Suprapubic skin (tissue), 4 donors: ENCODE measurements at regions not wholly inside any gene's neighbourhood (a gene's known extent, or its start where the extent isn't known, plus 50 kb on each side); places are given as distances from the start of the nearest gene placed in this dataset.

Experiments
- DNase-seq, 2 donors: peaks; one replicate each; pipeline ENCODE4 v3.0.0-alpha.2; 2019; ENCODE audit warnings: low spot score in 2 of 2
- H3K27ac ChIP-seq: fragments of 200-600 bp; sonication (generic); one replicate; pipeline ENCODE4 v1.5.1; 2019
- H3K27me3 ChIP-seq: fragments of 200-600 bp; sonication (generic); one replicate; pipeline ENCODE4 v1.5.1; 2019
- H3K36me3 ChIP-seq: fragments of 200-600 bp; sonication (generic); one replicate; pipeline ENCODE4 v1.5.1; 2019
- H3K4me1 ChIP-seq: fragments of 200-600 bp; sonication (generic); one replicate; pipeline ENCODE4 v1.5.1; 2019
- H3K4me3 ChIP-seq: fragments of 200-600 bp; sonication (generic); one replicate; pipeline ENCODE4 v1.5.1; 2019; ENCODE audit warnings: mild to moderate bottlenecking
- H3K9me3 ChIP-seq: fragments of 200-600 bp; sonication (generic); one replicate; pipeline ENCODE4 v1.5.1; 2019
- EP300 ChIP-seq: sonication (generic); formaldehyde crosslinking; IDR thresholded peaks from one replicate; pipeline ENCODE4 v1.6.1; 2017; ENCODE audit warnings: antibody characterized with exemption
- POLR2A ChIP-seq, 2 donors: fragments of 450-650 bp; IDR thresholded peaks; one replicate each; pipeline ENCODE4 v1.6.1; 2017; ENCODE audit warnings: antibody characterized with exemption in 2 of 2, mild to moderate bottlenecking in 2 of 2, moderate library complexity in 2 of 2
- POLR2AphosphoS5 ChIP-seq, 3 donors: sonication (generic); formaldehyde crosslinking; IDR thresholded peaks; one replicate each; pipeline ENCODE4 v1.6.1; 2017; ENCODE audit warnings: antibody characterized with exemption in 3 of 3
- WGBS: methylation state at CpG from one replicate; pipeline ENCODE4 v1.1.5; 2018; 5-methylcytosine and 5-hydroxymethylcytosine counted together
- TF ChIP-seq, protein P1 (sequence below), 2 donors: fragments of 200-600 bp in 1 of 2; fragments of 450-650 bp in 1 of 2; sonication (generic) in 1 of 2; IDR thresholded peaks; one replicate each; pipeline ENCODE4 v1.5.1; 2016 to 2019; ENCODE audit warnings: antibody characterized with exemption in 2 of 2, mild to moderate bottlenecking in 1 of 2, moderate library complexity in 1 of 2

DNA sequence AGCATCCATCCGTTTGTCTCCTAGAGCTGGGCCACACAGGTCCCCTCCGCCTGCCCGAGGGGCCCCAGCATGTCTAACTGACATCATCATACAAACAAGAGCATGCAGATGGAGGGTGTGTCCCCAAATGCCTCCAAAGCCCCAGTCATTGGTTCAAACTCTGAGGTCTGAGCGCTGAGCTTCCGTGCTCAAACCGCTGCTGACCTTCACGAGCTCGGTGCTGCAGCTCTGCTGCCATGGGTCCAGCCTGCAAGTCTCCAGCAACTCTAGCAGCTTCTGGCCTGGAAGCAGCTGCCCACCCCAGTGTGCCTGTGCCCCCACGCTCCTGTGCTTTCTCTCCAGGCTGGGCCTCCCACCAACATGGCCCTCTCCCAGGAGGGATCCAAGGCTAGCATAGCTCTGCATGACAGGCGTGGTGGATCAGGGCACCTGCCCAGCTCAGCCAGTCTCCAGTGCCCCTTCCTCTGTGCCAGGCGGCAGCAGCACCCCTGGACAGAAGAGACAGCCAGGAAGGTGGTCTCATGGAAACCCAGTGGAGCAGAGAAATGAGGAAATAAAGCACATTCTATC is 131.6 kb upstream of the PMEPA1 start:
- TF ChIP-seq, protein P1, sequence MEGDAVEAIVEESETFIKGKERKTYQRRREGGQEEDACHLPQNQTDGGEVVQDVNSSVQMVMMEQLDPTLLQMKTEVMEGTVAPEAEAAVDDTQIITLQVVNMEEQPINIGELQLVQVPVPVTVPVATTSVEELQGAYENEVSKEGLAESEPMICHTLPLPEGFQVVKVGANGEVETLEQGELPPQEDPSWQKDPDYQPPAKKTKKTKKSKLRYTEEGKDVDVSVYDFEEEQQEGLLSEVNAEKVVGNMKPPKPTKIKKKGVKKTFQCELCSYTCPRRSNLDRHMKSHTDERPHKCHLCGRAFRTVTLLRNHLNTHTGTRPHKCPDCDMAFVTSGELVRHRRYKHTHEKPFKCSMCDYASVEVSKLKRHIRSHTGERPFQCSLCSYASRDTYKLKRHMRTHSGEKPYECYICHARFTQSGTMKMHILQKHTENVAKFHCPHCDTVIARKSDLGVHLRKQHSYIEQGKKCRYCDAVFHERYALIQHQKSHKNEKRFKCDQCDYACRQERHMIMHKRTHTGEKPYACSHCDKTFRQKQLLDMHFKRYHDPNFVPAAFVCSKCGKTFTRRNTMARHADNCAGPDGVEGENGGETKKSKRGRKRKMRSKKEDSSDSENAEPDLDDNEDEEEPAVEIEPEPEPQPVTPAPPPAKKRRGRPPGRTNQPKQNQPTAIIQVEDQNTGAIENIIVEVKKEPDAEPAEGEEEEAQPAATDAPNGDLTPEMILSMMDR (IDR thresholded peaks at IDR 0.05) = no peak
- TF ChIP-seq POLR2AphosphoS5 (IDR thresholded peaks at IDR 0.05) (no peak), POLR2A (IDR thresholded peaks at IDR 0.05) (no peak), EP300 (no peak)
- Histone ChIP-seq H3K9me3 (no peaks in the 10 kb centered on the region), H3K27ac (no peak overlapping the region), H3K4me3 (no peak overlapping the region), H3K36me3 (no peaks in the 10 kb centered on the region), H3K4me1 (peaks cover 4% of the 10 kb centered on the region), H3K27me3 (no peaks in the 10 kb centered on the region)
- 90% methylated on average over 9 of the region's 11 CpGs for WGBS
- no peak for DNase-seq

DNA sequence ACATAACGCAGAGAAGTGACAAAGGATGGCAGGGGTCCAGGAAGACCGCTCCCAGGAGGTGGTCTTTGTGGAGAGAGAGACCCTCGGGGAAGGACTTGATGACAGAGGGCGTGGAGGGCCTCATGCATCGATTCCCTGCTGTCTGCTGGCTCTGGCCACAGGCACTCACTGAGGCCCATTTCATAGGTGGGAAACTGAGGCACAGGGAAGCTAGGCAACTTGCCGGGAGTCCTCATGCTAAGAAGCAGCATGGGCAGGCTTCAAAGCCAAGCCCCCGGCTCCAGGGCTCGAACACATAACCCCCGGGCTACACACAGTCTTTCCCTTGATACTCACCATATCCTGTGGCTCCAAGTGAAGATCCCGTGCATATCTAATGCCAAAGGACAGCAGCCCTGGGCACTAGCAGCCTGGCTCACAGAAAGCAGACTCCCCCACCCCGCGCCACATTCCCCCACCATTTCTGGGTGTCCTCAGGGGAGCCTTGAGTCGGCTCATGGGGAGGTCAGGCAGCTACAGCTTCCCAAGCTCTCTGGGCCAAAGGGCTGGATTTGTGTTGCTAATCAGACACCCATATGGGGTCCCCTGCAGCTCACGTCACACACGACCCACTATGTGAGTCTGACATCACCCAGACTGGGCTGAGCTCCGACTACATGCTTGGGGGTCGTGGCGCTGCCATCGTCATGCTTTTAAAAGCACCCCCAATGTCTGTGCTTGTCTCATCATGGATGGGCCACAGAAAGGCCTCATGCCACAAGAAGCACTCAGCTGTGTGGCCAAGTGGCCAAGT is 130.9 kb upstream of the PMEPA1 start:
- no peaks in the 10 kb centered on the region for H3K36me3 ChIP-seq
- WGBS = 87% methylated on average over 17 of the region's 19 CpGs
- no peak for DNase-seq

DNA sequence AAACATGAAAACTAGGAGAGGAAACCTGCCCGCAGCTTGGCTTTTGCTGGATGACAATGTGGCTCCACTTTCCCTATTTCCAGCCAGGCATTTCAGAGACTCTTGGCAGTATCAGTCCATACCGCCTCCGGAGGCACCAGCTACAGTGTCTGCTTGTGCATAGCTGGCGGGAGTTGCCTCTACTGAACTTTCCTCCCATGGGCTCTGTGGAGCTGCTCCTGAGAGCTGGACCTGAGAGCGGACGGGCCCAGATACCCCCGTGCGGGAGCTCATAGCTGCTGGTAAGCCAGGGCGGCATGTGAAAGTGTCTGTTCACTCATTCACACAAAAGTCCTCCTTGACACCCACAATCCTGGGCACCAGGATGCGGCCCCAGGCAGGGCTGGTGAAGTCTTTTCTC is 130.3 kb upstream of the PMEPA1 start:
- no peaks in the 10 kb centered on the region for H3K9me3 ChIP-seq
- H3K27ac ChIP-seq = no peak overlapping the region
- no peak overlapping the region for H3K4me3 ChIP-seq
- no peaks in the 10 kb centered on the region for H3K27me3 ChIP-seq
- DNase-seq = no peak
- WGBS = 61% methylated on average over 5 of the region's 10 CpGs
- H3K4me1 ChIP-seq = peaks cover 4% of the 10 kb centered on the region
- no peak for TF ChIP-seq POLR2A (IDR thresholded peaks at IDR 0.05)
- TF ChIP-seq, protein P1 (IDR thresholded peaks at IDR 0.05) = no peak
- no peaks in the 10 kb centered on the region for H3K36me3 ChIP-seq

More for the DNA sequence above, 130.9 kb upstream of the PMEPA1 start:
- H3K4me3 ChIP-seq = no peak overlapping the region
- no peak overlapping the region for H3K27ac ChIP-seq
- H3K4me1 ChIP-seq = peaks cover 4% of the 10 kb centered on the region
- no peaks in the 10 kb centered on the region for H3K9me3 ChIP-seq
- TF ChIP-seq, protein P1 (IDR thresholded peaks at IDR 0.05) = no peak
- TF ChIP-seq POLR2A (IDR thresholded peaks at IDR 0.05) (no peak), EP300 (no peak), POLR2AphosphoS5 (IDR thresholded peaks at IDR 0.05) (no peak)
- H3K27me3 ChIP-seq = no peaks in the 10 kb centered on the region

DNA sequence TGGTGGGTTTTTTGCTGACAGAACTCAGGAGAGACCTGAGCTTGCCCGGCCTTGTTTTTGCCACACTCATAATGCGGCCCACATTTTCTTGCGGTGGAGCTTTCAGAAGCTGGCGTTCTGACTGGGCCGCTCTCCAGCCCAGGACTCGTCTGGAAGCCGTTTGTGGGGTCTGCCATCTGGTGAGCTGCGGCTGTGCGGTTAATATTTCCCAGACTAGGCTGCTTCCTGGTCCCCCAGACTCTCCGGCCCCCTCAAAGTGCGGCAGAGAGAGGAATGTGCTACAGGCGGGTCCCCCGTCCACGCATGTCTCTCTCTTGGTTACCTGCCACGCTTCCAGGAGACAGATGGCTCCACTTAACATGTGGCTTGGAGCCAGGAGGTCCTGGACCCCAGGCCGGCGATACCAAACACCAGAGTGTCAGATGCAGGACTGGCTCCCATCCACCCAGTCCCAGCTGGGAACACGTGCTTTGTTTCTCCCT is 128.9 kb upstream of the PMEPA1 start:
- TF ChIP-seq EP300 (no peak), POLR2A (IDR thresholded peaks at IDR 0.05) (no peak), POLR2AphosphoS5 (IDR thresholded peaks at IDR 0.05) (no peak)
- TF ChIP-seq, protein P1 (IDR thresholded peaks at IDR 0.05) = no peak
- Histone ChIP-seq H3K27ac (no peak overlapping the region), H3K4me1 (peaks cover 4% of the 10 kb centered on the region), H3K4me3 (no peak overlapping the region), H3K27me3 (no peaks in the 10 kb centered on the region), H3K9me3 (no peaks in the 10 kb centered on the region), H3K36me3 (no peaks in the 10 kb centered on the region)
- no peak for DNase-seq
- 70% methylated on average over 11 of the region's 18 CpGs for WGBS

DNA sequence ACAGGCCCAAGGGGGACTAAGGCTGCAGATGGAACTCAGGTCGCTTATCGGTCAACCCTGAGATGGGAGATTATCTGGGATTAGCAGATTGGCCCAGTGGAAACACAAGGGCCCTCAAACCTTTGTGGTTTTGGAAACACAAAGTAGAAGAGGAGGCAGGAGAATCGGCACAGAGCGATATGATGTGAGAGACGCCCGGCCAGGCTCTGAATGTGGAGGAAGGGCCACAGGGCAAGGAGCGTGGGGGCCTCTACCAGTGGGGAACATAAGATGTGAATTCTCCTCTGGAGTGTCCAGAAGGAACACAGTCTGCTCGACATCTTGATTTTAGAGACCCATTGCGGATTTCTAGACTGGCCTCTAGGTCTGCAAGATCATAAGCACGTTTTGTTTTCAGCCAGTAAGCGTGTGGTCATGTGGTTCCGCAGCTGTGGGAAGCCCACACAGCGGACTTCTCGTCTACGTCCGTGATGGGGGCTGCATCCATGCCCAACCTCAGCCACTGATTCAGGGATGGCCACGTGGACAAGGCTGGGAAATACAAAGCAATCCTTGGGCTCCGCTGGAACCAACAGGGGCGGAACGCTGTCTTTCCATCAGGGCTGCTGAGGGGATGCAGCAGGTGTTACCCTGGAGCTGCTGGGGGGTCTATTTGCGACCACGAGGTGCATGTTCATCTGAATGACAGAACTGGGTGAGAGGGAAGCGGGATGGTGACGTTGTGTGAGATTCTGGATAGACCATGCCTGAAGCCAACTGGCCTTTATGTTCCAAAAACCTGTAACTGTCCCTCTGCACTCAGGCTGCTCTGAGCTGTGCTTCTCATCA is 127.6 kb upstream of the PMEPA1 start:
- 94% methylated on average over 24 of the region's 24 CpGs for WGBS
- Histone ChIP-seq H3K36me3 (no peaks in the 10 kb centered on the region), H3K27ac (no peak overlapping the region), H3K4me3 (no peak overlapping the region), H3K4me1 (peaks cover 4% of the 10 kb centered on the region), H3K27me3 (no peaks in the 10 kb centered on the region), H3K9me3 (no peaks in the 10 kb centered on the region)
- DNase-seq = no peak
- TF ChIP-seq, protein P1 (IDR thresholded peaks at IDR 0.05) = no peak
- TF ChIP-seq POLR2AphosphoS5 (IDR thresholded peaks at IDR 0.05) (no peak), EP300 (no peak), POLR2A (IDR thresholded peaks at IDR 0.05) (no peak)
